Stimulated activated CD4-positive, alpha-beta T cell treated with anti-CD3 and anti-CD28 coated beads, TNF-alpha, amount 100 ng/mL, for 4 hours (primary cell): ENCODE measurements at regions not wholly inside any gene's neighbourhood (a gene's known extent, or its start where the extent isn't known, plus 50 kb on each side); places are given as distances from the start of the nearest gene placed in this dataset.
"Not testable (repeated sequence)": the region's sequence is repeated elsewhere in the genome, so short reads cannot be mapped to it uniquely, and the experiment has no call there.

Experiments
- DNase-seq, 3 experiments: peaks; one replicate each; pipeline ENCODE4 v3.0.0-alpha.2; 2020; ENCODE audit warnings: low read depth in 3 of 3

- no peak for DNase-seq
Observed at GRCh38 chr5:71821029-71821428, 102.0 kb downstream of the CARTPT start.

- DNase-seq: not testable (repeated sequence)
Observed at GRCh38 chr5:71822065-71822464, 103.0 kb downstream of the CARTPT start.

GRCh38 chr5:71825992-71826391 is 106.9 kb downstream of the CARTPT start:
- no peak for DNase-seq

GRCh38 chr5:71828291-71829040 is 109.4 kb downstream of the CARTPT start:
- no peak for DNase-seq

- DNase-seq: no peak
Observed at GRCh38 chr5:71829206-71829605, 110.1 kb downstream of the CARTPT start.

- no peak for DNase-seq
Observed at GRCh38 chr5:71830681-71831539, 111.8 kb downstream of the CARTPT start.

- no peak for DNase-seq
Observed at GRCh38 chr5:71832812-71833715, 114.0 kb downstream of the CARTPT start.

- no peak for DNase-seq
Observed at GRCh38 chr5:71834601-71835000, 115.5 kb downstream of the CARTPT start.

- DNase-seq: no peak
Observed at GRCh38 chr5:71836084-71836483, 117.0 kb downstream of the CARTPT start.

GRCh38 chr5:71836559-71837112 is 117.6 kb downstream of the CARTPT start:
- DNase-seq: no peak

- DNase-seq: no peak
Observed at GRCh38 chr5:71838286-71838685, 119.2 kb downstream of the CARTPT start.

GRCh38 chr5:71839096-71839884 is 120.2 kb downstream of the CARTPT start:
- DNase-seq: no peak

- no peak for DNase-seq
Observed at GRCh38 chr5:71841107-71841506, 122.0 kb downstream of the CARTPT start.

GRCh38 chr5:71843111-71843510 is 124.0 kb downstream of the CARTPT start:
- DNase-seq: no peak

- DNase-seq: no peak
Observed at GRCh38 chr5:71844862-71845261, 125.8 kb downstream of the CARTPT start.

GRCh38 chr5:71859515-71859914 is 140.4 kb downstream of the CARTPT start:
- DNase-seq: no peak

- DNase-seq: no peak
Observed at GRCh38 chr5:71860048-71860447, 141.0 kb downstream of the CARTPT start.

GRCh38 chr5:71861682-71862081 is 142.6 kb downstream of the CARTPT start:
- DNase-seq: no peak

- no peak for DNase-seq
Observed at GRCh38 chr5:71862087-71862486, 143.0 kb downstream of the CARTPT start.

- DNase-seq: no peak
Observed at GRCh38 chr5:71862507-71863060, 143.5 kb downstream of the CARTPT start.
